Thyroid gland (tissue), 4 donors: ENCODE measurements at regions not wholly inside any gene's neighbourhood (a gene's known extent, or its start where the extent isn't known, plus 50 kb on each side); places are given as distances from the start of the nearest gene placed in this dataset.

Experiments used
- CTCF ChIP-seq, 6 experiments: fragments of 200-600 bp in 3 of 6; fragments of 450-650 bp in 3 of 6; sonication (generic) in 3 of 6; IDR thresholded peaks; one replicate each; pipeline ENCODE4 v1.5.1; 2016 to 2019; ENCODE audit warnings: antibody characterized with exemption in 6 of 6, mild to moderate bottlenecking in 2 of 6, inconsistent platforms in 1 of 6, moderate library complexity in 1 of 6
- POLR2A ChIP-seq, 2 donors: fragments of 450-650 bp; IDR thresholded peaks; one replicate each; pipeline ENCODE4 v1.6.1; 2017; ENCODE audit warnings: antibody characterized with exemption in 2 of 2, mild to moderate bottlenecking in 2 of 2, moderate library complexity in 1 of 2

- TF ChIP-seq CTCF (IDR thresholded peaks at IDR 0.05) (no peak), POLR2A (IDR thresholded peaks at IDR 0.05) (no peak)
Measured at GRCh38 chr3:111481551-111481950, 60.4 kb upstream of the CD96 start.
